Fibroblast of lung (primary cell): ENCODE measurements at regions not wholly inside any gene's neighbourhood (a gene's known extent, or its start where the extent isn't known, plus 50 kb on each side); places are given as distances from the start of the nearest gene placed in this dataset.

Source experiments
- DNase-seq, 2 donors: peaks; one replicate each; pipeline versions ENCODE4 v3.0.0 to v3.0.0-alpha.2; 2010; ENCODE audit warnings: low read depth in 2 of 2
- H2AFZ ChIP-seq: 2 replicates; pipeline ENCODE4 v1.5.1; 2012; ENCODE audit warnings: low read length, control low read depth, inconsistent platforms
- H3K27ac ChIP-seq: 2 replicates; pipeline ENCODE4 v1.5.1; 2011; ENCODE audit warnings: low read length, control low read depth; ENCODE audit not compliant: insufficient read depth
- H3K27me3 ChIP-seq: 2 replicates; pipeline ENCODE4 v1.5.1; 2011; ENCODE audit warnings: mild to moderate bottlenecking, low read length; ENCODE audit not compliant: control insufficient read depth, insufficient read depth
- H3K36me3 ChIP-seq: 2 replicates; pipeline ENCODE4 v1.5.1; 2011; ENCODE audit warnings: low read length; ENCODE audit not compliant: control insufficient read depth, insufficient read depth
- H3K4me1 ChIP-seq: 2 replicates; pipeline ENCODE4 v1.5.1; 2011; ENCODE audit warnings: low read length; ENCODE audit not compliant: control insufficient read depth, insufficient read depth; ENCODE audit errors: extremely low read depth
- H3K4me2 ChIP-seq: 2 replicates; pipeline ENCODE4 v1.5.1; 2011; ENCODE audit warnings: low read length, control low read depth; ENCODE audit not compliant: insufficient read depth; ENCODE audit errors: extremely low read depth
- H3K4me3 ChIP-seq, 4 experiments: fragments of 200-600 bp in 1 of 4; sonication (generic) in 1 of 4; replicated peaks in 1 of 4; 2 replicates each; pipeline ENCODE4 v1.5.1; 2011 to 2016; ENCODE audit warnings: low read length in 4 of 4, low read depth in 3 of 4, mild to moderate bottlenecking in 3 of 4, control low read depth in 2 of 4, inconsistent platforms in 1 of 4, mixed read lengths in 1 of 4; ENCODE audit not compliant: insufficient read depth in 1 of 4; ENCODE audit errors: control extremely low read depth in 1 of 4
- H3K79me2 ChIP-seq: 2 replicates; pipeline ENCODE4 v1.5.1; 2012; ENCODE audit warnings: mild to moderate bottlenecking, low read length, inconsistent platforms; ENCODE audit not compliant: control insufficient read depth, insufficient read depth
- H3K9ac ChIP-seq: 2 replicates; pipeline ENCODE4 v1.5.1; 2011; ENCODE audit warnings: mild to moderate bottlenecking, low read length, control low read depth; ENCODE audit not compliant: insufficient read depth
- H3K9me3 ChIP-seq: 2 replicates; pipeline ENCODE4 v1.5.1; 2012; ENCODE audit warnings: low read depth, low read length; ENCODE audit not compliant: control insufficient read depth, insufficient read depth
- H4K20me1 ChIP-seq: 2 replicates; pipeline ENCODE4 v1.5.1; 2011; ENCODE audit warnings: low read length; ENCODE audit not compliant: control insufficient read depth, insufficient read depth; ENCODE audit errors: extremely low read depth
- EZH2 ChIP-seq: IDR thresholded peaks from 2 replicates; pipeline ENCODE4 v1.5.1; 2012; ENCODE audit warnings: low read length, control low read depth, mild to moderate bottlenecking; ENCODE audit errors: missing control alignments
- TF ChIP-seq, protein P1 (sequence below), 2 donors: IDR thresholded peaks in 1 of 2; conservative IDR thresholded peaks in 1 of 2; 1 replicate in 1 of 2; 2 replicates in 1 of 2; pipeline ENCODE4 v1.5.1; 2011 to 2012; ENCODE audit warnings: low read length in 2 of 2, control low read depth in 1 of 2, inconsistent platforms in 1 of 2, low read depth in 1 of 2, mild to moderate bottlenecking in 1 of 2

DNA sequence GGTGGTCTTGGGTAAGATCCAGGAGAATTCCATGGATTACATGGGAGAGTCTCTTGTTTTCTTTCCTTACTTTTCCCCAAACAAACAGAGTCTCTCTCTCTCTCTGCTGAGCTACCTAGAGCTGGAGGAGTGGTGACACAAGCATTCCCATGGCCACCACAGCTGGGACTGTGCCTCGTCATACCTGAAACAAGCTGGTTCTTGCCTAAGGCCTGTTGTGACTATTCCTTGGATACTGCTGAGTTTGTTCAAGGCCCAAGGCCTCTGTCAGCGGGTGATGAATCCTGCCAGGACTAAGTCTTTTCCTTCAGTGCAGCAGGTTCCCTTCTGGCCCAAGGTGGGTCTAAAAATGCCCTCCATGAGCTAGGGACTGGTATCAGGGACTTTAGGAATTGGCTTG lies 378.1 kb upstream of the ZNF385D start:
- Histone ChIP-seq H3K4me3 (no peak overlapping the region), H3K9me3 (no peaks in the 10 kb centered on the region), H3K4me1 (no peaks in the 10 kb centered on the region), H4K20me1 (no peaks in the 10 kb centered on the region), H3K27ac (no peak overlapping the region), H3K36me3 (no peaks in the 10 kb centered on the region), H3K4me2 (no peak overlapping the region), H3K79me2 (no peaks in the 10 kb centered on the region), H2AFZ (no peak overlapping the region), H3K27me3 (no peaks in the 10 kb centered on the region), H3K9ac (no peak overlapping the region)
- TF ChIP-seq EZH2: no peak
- TF ChIP-seq, protein P1, sequence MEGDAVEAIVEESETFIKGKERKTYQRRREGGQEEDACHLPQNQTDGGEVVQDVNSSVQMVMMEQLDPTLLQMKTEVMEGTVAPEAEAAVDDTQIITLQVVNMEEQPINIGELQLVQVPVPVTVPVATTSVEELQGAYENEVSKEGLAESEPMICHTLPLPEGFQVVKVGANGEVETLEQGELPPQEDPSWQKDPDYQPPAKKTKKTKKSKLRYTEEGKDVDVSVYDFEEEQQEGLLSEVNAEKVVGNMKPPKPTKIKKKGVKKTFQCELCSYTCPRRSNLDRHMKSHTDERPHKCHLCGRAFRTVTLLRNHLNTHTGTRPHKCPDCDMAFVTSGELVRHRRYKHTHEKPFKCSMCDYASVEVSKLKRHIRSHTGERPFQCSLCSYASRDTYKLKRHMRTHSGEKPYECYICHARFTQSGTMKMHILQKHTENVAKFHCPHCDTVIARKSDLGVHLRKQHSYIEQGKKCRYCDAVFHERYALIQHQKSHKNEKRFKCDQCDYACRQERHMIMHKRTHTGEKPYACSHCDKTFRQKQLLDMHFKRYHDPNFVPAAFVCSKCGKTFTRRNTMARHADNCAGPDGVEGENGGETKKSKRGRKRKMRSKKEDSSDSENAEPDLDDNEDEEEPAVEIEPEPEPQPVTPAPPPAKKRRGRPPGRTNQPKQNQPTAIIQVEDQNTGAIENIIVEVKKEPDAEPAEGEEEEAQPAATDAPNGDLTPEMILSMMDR (conservative IDR thresholded peaks at IDR 0.05 in 1 of 2, IDR thresholded peaks at IDR 0.05 in 1 of 2; ENCODE audit: low read depth in 1 of 2, low read length in 2 of 2): no peak
- DNase-seq: no peak

GRCh38 chr3:22141769-22142168 lies 390.8 kb upstream of the ZNF385D start:
- H3K79me2 ChIP-seq: no peaks in the 10 kb centered on the region
- no peak overlapping the region for H2AFZ ChIP-seq
- H3K9me3 ChIP-seq: no peaks in the 10 kb centered on the region
- H4K20me1 ChIP-seq: no peaks in the 10 kb centered on the region
- no peak overlapping the region for H3K27ac ChIP-seq
- H3K9ac ChIP-seq: no peak overlapping the region
- H3K36me3 ChIP-seq: no peaks in the 10 kb centered on the region
- TF ChIP-seq EZH2: no peak
- TF ChIP-seq, protein P1 (conservative IDR thresholded peaks at IDR 0.05 in 1 of 2, IDR thresholded peaks at IDR 0.05 in 1 of 2; ENCODE audit: low read depth in 1 of 2, low read length in 2 of 2): no peak
- no peak overlapping the region for H3K4me3 ChIP-seq
- no peak overlapping the region for H3K4me2 ChIP-seq
- no peaks in the 10 kb centered on the region for H3K4me1 ChIP-seq
- no peak for DNase-seq
- H3K27me3 ChIP-seq: no peaks in the 10 kb centered on the region

DNA sequence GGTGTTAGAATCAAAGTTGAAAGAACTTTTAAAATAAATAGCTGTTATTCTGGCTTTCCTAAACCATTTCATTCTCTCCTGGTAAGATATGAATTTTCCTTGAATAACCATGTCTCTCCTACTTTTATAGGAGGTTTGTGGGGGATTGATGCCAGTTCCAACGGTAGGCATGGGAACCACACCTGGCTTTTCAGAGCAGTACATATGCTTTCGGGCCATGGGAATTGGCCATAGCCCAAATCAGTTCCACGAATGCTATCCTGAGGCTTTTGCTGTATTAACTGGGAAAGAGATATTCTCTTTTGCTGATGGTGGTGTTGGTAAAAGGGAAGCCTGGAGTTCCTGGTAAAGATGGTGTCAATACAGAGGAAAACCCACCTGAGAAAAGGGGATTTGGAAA lies 396.2 kb upstream of the ZNF385D start:
- Histone ChIP-seq H3K4me2 (no peak overlapping the region), H3K27ac (no peak overlapping the region), H3K4me3 (no peak overlapping the region), H3K9me3 (no peaks in the 10 kb centered on the region), H4K20me1 (no peaks in the 10 kb centered on the region), H3K4me1 (no peaks in the 10 kb centered on the region), H2AFZ (no peak overlapping the region), H3K9ac (no peak overlapping the region), H3K79me2 (no peaks in the 10 kb centered on the region), H3K27me3 (no peaks in the 10 kb centered on the region), H3K36me3 (no peaks in the 10 kb centered on the region)
- TF ChIP-seq EZH2: no peak
- TF ChIP-seq, protein P1 (conservative IDR thresholded peaks at IDR 0.05 in 1 of 2, IDR thresholded peaks at IDR 0.05 in 1 of 2; ENCODE audit: low read depth in 1 of 2, low read length in 2 of 2): no peak
- no peak for DNase-seq
